HEK293T (cell line): ENCODE measurements at regions not wholly inside any gene's neighbourhood (a gene's known extent, or its start where the extent isn't known, plus 50 kb on each side); places are given as distances from the start of the nearest gene placed in this dataset.
"Not testable (repeated sequence)": the region's sequence is repeated elsewhere in the genome, so short reads cannot be mapped to it uniquely, and the experiment has no call there.

Source experiments
- CTCF ChIA-PET: fragments of 350-600 bp; formaldehyde crosslinking; extraction: SDS; loops from one replicate; lab custom pipeline; 2021; ENCODE audit warnings: antibody characterized with exemption, inconsistent platforms; lab: Yijun Ruan, JAX
- POLR2A ChIA-PET: fragments of 350-600 bp; formaldehyde crosslinking; extraction: SDS; loops from one replicate; lab custom pipeline; 2020; ENCODE audit warnings: antibody characterized with exemption, inconsistent platforms; lab: Yijun Ruan, JAX
- DNase-seq: peaks from one replicate; pipeline ENCODE4 v3.0.0; 2012; ENCODE audit warnings: mixed read lengths; ENCODE audit errors: extremely low spot score
- ARNT ChIP-seq: fragments of 450-650 bp; IDR thresholded peaks from 2 replicates; pipeline ENCODE4 v1.6.1; 2017; ENCODE audit warnings: mild to moderate bottlenecking
- BHLHE40 ChIP-seq: fragments of 450-650 bp; IDR thresholded peaks from 2 replicates; pipeline ENCODE4 v1.6.1; 2016; ENCODE audit warnings: mild to moderate bottlenecking, moderate library complexity, borderline replicate concordance
- CTBP1 ChIP-seq: fragments of 450-650 bp; IDR thresholded peaks from 2 replicates; pipeline ENCODE4 v1.6.1; 2016; ENCODE audit warnings: borderline replicate concordance
- ELF4 ChIP-seq: fragments of 450-650 bp; IDR thresholded peaks from 2 replicates; pipeline ENCODE4 v1.6.1; 2017; ENCODE audit warnings: antibody characterized with exemption
- FOXA1 ChIP-seq: fragments of 450-650 bp; IDR thresholded peaks from 2 replicates; pipeline ENCODE4 v1.6.1; 2016; ENCODE audit warnings: mild to moderate bottlenecking
- FOXK2 ChIP-seq: fragments of 450-650 bp; IDR thresholded peaks from 2 replicates; pipeline ENCODE4 v1.6.1; 2016; ENCODE audit warnings: mild to moderate bottlenecking
- FOXM1 ChIP-seq: fragments of 450-650 bp; IDR thresholded peaks from 2 replicates; pipeline ENCODE4 v1.6.1; 2017; ENCODE audit warnings: mild to moderate bottlenecking, borderline replicate concordance
- HDGF ChIP-seq: fragments of 450-650 bp; IDR thresholded peaks from 2 replicates; pipeline ENCODE4 v1.6.1; 2017; ENCODE audit warnings: antibody characterized with exemption, borderline replicate concordance
- L3MBTL2 ChIP-seq: fragments of 450-650 bp; conservative IDR thresholded peaks from 2 replicates; pipeline ENCODE4 v1.6.1; 2016; ENCODE audit warnings: mild to moderate bottlenecking
- LEF1 ChIP-seq: fragments of 450-650 bp; IDR thresholded peaks from 2 replicates; pipeline ENCODE4 v1.6.1; 2017; ENCODE audit warnings: mild to moderate bottlenecking, borderline replicate concordance
- NFRKB ChIP-seq: fragments of 450-650 bp; IDR thresholded peaks from 2 replicates; pipeline ENCODE4 v1.6.1; 2016; ENCODE audit warnings: mild to moderate bottlenecking, moderate library complexity
- PKNOX1 ChIP-seq: fragments of 450-650 bp; IDR thresholded peaks from 2 replicates; pipeline ENCODE4 v1.6.1; 2016
- SP1 ChIP-seq: fragments of 450-650 bp; IDR thresholded peaks from 2 replicates; pipeline ENCODE4 v1.6.1; 2017
- SUZ12 ChIP-seq: fragments of 450-650 bp; IDR thresholded peaks from 2 replicates; pipeline ENCODE4 v1.6.1; 2016; ENCODE audit warnings: mild to moderate bottlenecking
- TARDBP ChIP-seq: fragments of 450-650 bp; IDR thresholded peaks from 2 replicates; pipeline ENCODE4 v1.6.1; 2016
- ZNF384 ChIP-seq: fragments of 450-650 bp; IDR thresholded peaks from 2 replicates; pipeline ENCODE4 v1.6.1; 2016

- DNase-seq, result no peak
- ChIA-PET POLR2A (no interaction called here), CTCF (no interaction called here)
- no peak for TF ChIP-seq FOXA1
- TF ChIP-seq CTBP1, result no peak
- no peak for TF ChIP-seq SUZ12
- no peak for TF ChIP-seq FOXK2
- no peak for TF ChIP-seq PKNOX1
- TF ChIP-seq HDGF, result no peak
- TF ChIP-seq SP1, result no peak
- no peak for TF ChIP-seq NFRKB
- TF ChIP-seq LEF1, result no peak
Observed at GRCh38 chr5:66441351-66441750, 154.8 kb upstream of the MAST4 start.

- DNase-seq, result no peak
- CTCF ChIA-PET, result no interaction called here
- POLR2A ChIA-PET, result no interaction called here
- no peak for TF ChIP-seq L3MBTL2
- no peak for TF ChIP-seq NFRKB
- no peak for TF ChIP-seq HDGF
- TF ChIP-seq ZNF384, result no peak
- TF ChIP-seq LEF1, result no peak
- TF ChIP-seq BHLHE40, result no peak
- TF ChIP-seq SP1, result no peak
- TF ChIP-seq PKNOX1, result no peak
Observed at GRCh38 chr5:66442951-66443445, 153.2 kb upstream of the MAST4 start.

GRCh38 chr5:66443462-66444130 lies 152.6 kb upstream of the MAST4 start:
- TF ChIP-seq ARNT (no peak), SP1 (no peak), NFRKB (no peak), LEF1 (no peak), L3MBTL2 (no peak), FOXK2 (no peak), PKNOX1 (no peak), CTBP1 (no peak), SUZ12 (no peak), TARDBP (no peak), BHLHE40 (no peak), FOXM1 (no peak), HDGF (no peak)
- POLR2A ChIA-PET, result no interaction called here
- DNase-seq, result no peak
- CTCF ChIA-PET, result no interaction called here

- CTCF ChIA-PET, POLR2A ChIA-PET, DNase-seq: not testable (repeated sequence)
Observed at GRCh38 chr5:66448070-66448469, 148.1 kb upstream of the MAST4 start.

GRCh38 chr5:66450237-66450636 lies 146.0 kb upstream of the MAST4 start:
- POLR2A ChIA-PET, result no interaction called here

More at GRCh38 chr5:66450237-66450636, 146.0 kb upstream of the MAST4 start:
- TF ChIP-seq SUZ12, result no peak
- TF ChIP-seq SP1, result no peak
- no peak for TF ChIP-seq NFRKB
- TF ChIP-seq ELF4, result no peak
- no peak for TF ChIP-seq PKNOX1
- no peak for TF ChIP-seq ZNF384
- no peak for TF ChIP-seq FOXK2
- TF ChIP-seq FOXM1, result no peak
- TF ChIP-seq CTBP1, result no peak
- no peak for TF ChIP-seq FOXA1
- no peak for TF ChIP-seq HDGF
- no peak for TF ChIP-seq L3MBTL2
- no peak for TF ChIP-seq BHLHE40
- TF ChIP-seq TARDBP, result no peak
- no peak for TF ChIP-seq LEF1
- TF ChIP-seq ARNT, result no peak
- CTCF ChIA-PET, result no interaction called here
- DNase-seq, result no peak
